H9 (cell line): ENCODE measurements at regions not wholly inside any gene's neighbourhood (a gene's known extent, or its start where the extent isn't known, plus 50 kb on each side); places are given as distances from the start of the nearest gene placed in this dataset.
"Not testable (repeated sequence)": the region's sequence is repeated elsewhere in the genome, so short reads cannot be mapped to it uniquely, and the experiment has no call there.

ENCODE experiments used
- DNase-seq: peaks from one replicate; pipeline ENCODE4 v3.0.0-alpha.2; 2017
- H2AFZ ChIP-seq: one replicate; pipeline ENCODE4 v1.6.1; 2013; ENCODE audit warnings: mild to moderate bottlenecking, low read length, control low read depth, moderate library complexity
- H2AK5ac ChIP-seq: 2 replicates; pipeline ENCODE4 v1.6.1; 2013; ENCODE audit warnings: low read length, control low read depth, mixed read lengths; ENCODE audit not compliant: insufficient read length
- H2BK120ac ChIP-seq: one replicate; pipeline ENCODE4 v1.6.1; 2013; ENCODE audit warnings: low read depth, mild to moderate bottlenecking, low read length, control low read depth, inconsistent platforms; ENCODE audit not compliant: poor library complexity, severe bottlenecking
- H2BK12ac ChIP-seq: 2 replicates; pipeline ENCODE4 v1.6.1; 2013; ENCODE audit warnings: low read length, control low read depth, mixed read lengths, low read depth; ENCODE audit not compliant: insufficient read length
- H2BK15ac ChIP-seq: 2 replicates; pipeline ENCODE4 v1.6.1; 2013; ENCODE audit warnings: low read depth, low read length, control low read depth
- H2BK20ac ChIP-seq: one replicate; pipeline ENCODE4 v1.6.1; 2013; ENCODE audit warnings: low read depth, mild to moderate bottlenecking, low read length, control low read depth, inconsistent platforms; ENCODE audit not compliant: poor library complexity, severe bottlenecking
- H2BK5ac ChIP-seq: 2 replicates; pipeline ENCODE4 v1.6.1; 2013; ENCODE audit warnings: low read length, control low read depth, mixed read lengths; ENCODE audit not compliant: insufficient read length
- H3K14ac ChIP-seq: 2 replicates; pipeline ENCODE4 v1.6.1; 2013; ENCODE audit warnings: low read length, control low read depth; ENCODE audit not compliant: insufficient read depth
- H3K18ac ChIP-seq: 2 replicates; pipeline ENCODE4 v1.6.1; 2013; ENCODE audit warnings: low read depth, mild to moderate bottlenecking, mixed read lengths, low read length, control low read depth; ENCODE audit not compliant: insufficient read length
- H3K23ac ChIP-seq: 2 replicates; pipeline ENCODE4 v1.6.1; 2013; ENCODE audit warnings: low read length, control low read depth, mixed read lengths, low read depth; ENCODE audit not compliant: insufficient read length
- H3K23me2 ChIP-seq: 2 replicates; pipeline ENCODE4 v1.6.1; 2013; ENCODE audit warnings: low read depth, mild to moderate bottlenecking, mixed read lengths, low read length, control low read depth; ENCODE audit not compliant: insufficient read length, poor library complexity, severe bottlenecking
- H3K27ac ChIP-seq: 2 replicates; pipeline ENCODE4 v1.5.1; 2013; ENCODE audit warnings: low read length, control low read depth, mixed read lengths, low read depth; ENCODE audit not compliant: insufficient read length
- H3K27me3 ChIP-seq: 2 replicates; pipeline ENCODE4 v1.6.1; 2013; ENCODE audit warnings: low read length, control low read depth, inconsistent platforms; ENCODE audit not compliant: insufficient read depth
- H3K4ac ChIP-seq: 2 replicates; pipeline ENCODE4 v1.6.1; 2013; ENCODE audit warnings: low read depth, mild to moderate bottlenecking, control low read depth, inconsistent platforms, low read length, moderate library complexity
- H3K4me1 ChIP-seq: 2 replicates; pipeline ENCODE4 v1.6.1; 2013; ENCODE audit warnings: low read length, control low read depth, inconsistent platforms; ENCODE audit not compliant: insufficient read depth
- H3K4me2 ChIP-seq: 2 replicates; pipeline ENCODE4 v1.6.1; 2013; ENCODE audit warnings: low read length, control low read depth, mixed read lengths; ENCODE audit not compliant: insufficient read length, insufficient read depth
- H3K56ac ChIP-seq: 2 replicates; pipeline ENCODE4 v1.6.1; 2013; ENCODE audit warnings: low read depth, mild to moderate bottlenecking, mixed read lengths, low read length, control low read depth; ENCODE audit not compliant: insufficient read length
- H3K79me1 ChIP-seq: 2 replicates; pipeline ENCODE4 v1.6.1; 2013; ENCODE audit warnings: low read depth, mild to moderate bottlenecking, moderate library complexity, low read length, control low read depth, inconsistent platforms; ENCODE audit not compliant: insufficient read depth, poor library complexity, severe bottlenecking
- H3K79me2 ChIP-seq: 2 replicates; pipeline ENCODE4 v1.6.1; 2013; ENCODE audit warnings: low read length, control low read depth, inconsistent platforms; ENCODE audit not compliant: insufficient read depth
- H3K9ac ChIP-seq: 2 replicates; pipeline ENCODE4 v1.6.1; 2013; ENCODE audit warnings: low read length, control low read depth, mixed read lengths; ENCODE audit not compliant: insufficient read length; ENCODE audit errors: extremely low read depth
- H3K9me3 ChIP-seq: one replicate; pipeline ENCODE4 v1.6.1; 2013; ENCODE audit warnings: low read depth, low read length, inconsistent platforms; ENCODE audit not compliant: control insufficient read depth
- H3T11ph ChIP-seq: one replicate; pipeline ENCODE4 v1.6.1; 2013; ENCODE audit warnings: mild to moderate bottlenecking, low read length, control low read depth, inconsistent platforms
- H4K20me1 ChIP-seq: one replicate; pipeline ENCODE4 v1.6.1; 2013; ENCODE audit not compliant: control insufficient read depth, insufficient read length, insufficient read depth
- H4K5ac ChIP-seq: 2 replicates; pipeline ENCODE4 v1.6.1; 2013; ENCODE audit warnings: low read depth, mild to moderate bottlenecking, mixed read lengths, low read length, control low read depth; ENCODE audit not compliant: insufficient read length
- H4K8ac ChIP-seq: replicated peaks from 2 replicates; pipeline ENCODE4 v1.6.1; 2013; ENCODE audit warnings: low read length, control low read depth, mixed read lengths, low read depth; ENCODE audit not compliant: insufficient read length
- H4K91ac ChIP-seq: 2 replicates; pipeline ENCODE4 v1.6.1; 2013; ENCODE audit warnings: low read depth, mild to moderate bottlenecking, moderate library complexity, mixed read lengths, low read length, control low read depth; ENCODE audit not compliant: insufficient read length
- H3K27ac Mint-ChIP-seq, 3 experiments: 2 replicates in 2 of 3; 3 replicates in 1 of 3; pipeline ENCODE4 v1.8.0; 2020 to 2021; ENCODE audit warnings: mixed read lengths in 3 of 3, mild to moderate bottlenecking in 1 of 3, moderate library complexity in 1 of 3
- H3K27me3 Mint-ChIP-seq: 2 replicates; pipeline ENCODE4 v1.8.0; 2021; ENCODE audit warnings: low read depth, mild to moderate bottlenecking, moderate library complexity, mixed read lengths
- H3K36me3 Mint-ChIP-seq, 3 experiments: 2 replicates in 2 of 3; 3 replicates in 1 of 3; pipeline ENCODE4 v1.8.0; 2020 to 2021; ENCODE audit warnings: low read depth in 3 of 3, mixed read lengths in 3 of 3; ENCODE audit not compliant: insufficient read depth in 1 of 3
- H3K4me1 Mint-ChIP-seq, 2 experiments: 2 replicates each; pipeline ENCODE4 v1.8.0; 2020; ENCODE audit warnings: mixed read lengths in 2 of 2
- H3K4me3 Mint-ChIP-seq, 2 experiments: 2 replicates in 1 of 2; 3 replicates in 1 of 2; pipeline ENCODE4 v1.8.0; 2020 to 2021; ENCODE audit warnings: mild to moderate bottlenecking in 2 of 2, mixed read lengths in 2 of 2, moderate library complexity in 1 of 2
- H3K9me3 Mint-ChIP-seq, 2 experiments: 2 replicates in 1 of 2; 3 replicates in 1 of 2; pipeline ENCODE4 v1.8.0; 2020; ENCODE audit warnings: mild to moderate bottlenecking in 2 of 2, mixed read lengths in 2 of 2, moderate library complexity in 1 of 2
- WGBS: extraction: QIAGEN DNeasy Blood & Tissue Kit; methylation state at CpG from one replicate; pipeline ENCODE4 v1.1.7; 2013; ENCODE audit warnings: missing lambda C conversion rate, low lambda C conversion rate, mixed read lengths; ENCODE audit not compliant: insufficient read length; ENCODE audit errors: extremely low coverage; 5-methylcytosine and 5-hydroxymethylcytosine counted together
- TF ChIP-seq, protein P1 (sequence below): fragments of 200-600 bp; sonication (generic); conservative IDR thresholded peaks from 3 replicates; pipeline ENCODE4 v1.8.0; 2021; ENCODE audit warnings: antibody characterized with exemption, mild to moderate bottlenecking

- Histone ChIP-seq H3K4ac (no peak overlapping the region), H3T11ph (no peak overlapping the region), H2BK120ac (no peak overlapping the region), H3K27me3 (no peaks in the 10 kb centered on the region), H3K79me2 (no peaks in the 10 kb centered on the region), H3K9ac (no peak overlapping the region), H3K4me2 (no peak overlapping the region), H3K14ac (no peak overlapping the region), H3K23ac (no peak overlapping the region), H4K91ac (no peak overlapping the region), H3K18ac (no peak overlapping the region), H3K56ac (no peak overlapping the region), H4K20me1 (no peaks in the 10 kb centered on the region), H2BK20ac (no peak overlapping the region), H3K4me1 (peaks cover 5% of the 10 kb centered on the region; the same call in 1 of the 2 replicates), H2BK15ac (no peak overlapping the region), H2AFZ (no peak overlapping the region), H3K79me1 (no peaks in the 10 kb centered on the region), H3K27ac (no peak overlapping the region), H4K5ac (no peak overlapping the region), H4K8ac (no peak overlapping the region), H2BK5ac (no peak overlapping the region), H2BK12ac (no peak overlapping the region), H3K23me2 (no peaks in the 10 kb centered on the region), H2AK5ac (no peak overlapping the region), H3K9me3 (no peaks in the 10 kb centered on the region)
- Mint-ChIP-seq H3K4me3 (no peak overlapping the region), H3K4me1 (peaks cover 30 to 32% of the 10 kb centered on the region in 2 experiments), H3K36me3 (peaks cover 0 to 17% (median 8%) of the 10 kb centered on the region in 3 experiments; a peak in 2 of 7 replicates), H3K27me3 (peaks cover 3% of the 10 kb centered on the region; the same call in 1 of the 2 replicates), H3K9me3 (peaks cover 4 to 13% of the 10 kb centered on the region in 2 experiments), H3K27ac (no peak overlapping the region)
- TF ChIP-seq, protein P1, sequence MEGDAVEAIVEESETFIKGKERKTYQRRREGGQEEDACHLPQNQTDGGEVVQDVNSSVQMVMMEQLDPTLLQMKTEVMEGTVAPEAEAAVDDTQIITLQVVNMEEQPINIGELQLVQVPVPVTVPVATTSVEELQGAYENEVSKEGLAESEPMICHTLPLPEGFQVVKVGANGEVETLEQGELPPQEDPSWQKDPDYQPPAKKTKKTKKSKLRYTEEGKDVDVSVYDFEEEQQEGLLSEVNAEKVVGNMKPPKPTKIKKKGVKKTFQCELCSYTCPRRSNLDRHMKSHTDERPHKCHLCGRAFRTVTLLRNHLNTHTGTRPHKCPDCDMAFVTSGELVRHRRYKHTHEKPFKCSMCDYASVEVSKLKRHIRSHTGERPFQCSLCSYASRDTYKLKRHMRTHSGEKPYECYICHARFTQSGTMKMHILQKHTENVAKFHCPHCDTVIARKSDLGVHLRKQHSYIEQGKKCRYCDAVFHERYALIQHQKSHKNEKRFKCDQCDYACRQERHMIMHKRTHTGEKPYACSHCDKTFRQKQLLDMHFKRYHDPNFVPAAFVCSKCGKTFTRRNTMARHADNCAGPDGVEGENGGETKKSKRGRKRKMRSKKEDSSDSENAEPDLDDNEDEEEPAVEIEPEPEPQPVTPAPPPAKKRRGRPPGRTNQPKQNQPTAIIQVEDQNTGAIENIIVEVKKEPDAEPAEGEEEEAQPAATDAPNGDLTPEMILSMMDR: no peak
- no peak for DNase-seq
- no CpG with 5 or more reads among the region's 5 CpGs for WGBS
Measured at GRCh38 chr3:4166540-4166939, 136.6 kb upstream of the SETMAR start.

DNA sequence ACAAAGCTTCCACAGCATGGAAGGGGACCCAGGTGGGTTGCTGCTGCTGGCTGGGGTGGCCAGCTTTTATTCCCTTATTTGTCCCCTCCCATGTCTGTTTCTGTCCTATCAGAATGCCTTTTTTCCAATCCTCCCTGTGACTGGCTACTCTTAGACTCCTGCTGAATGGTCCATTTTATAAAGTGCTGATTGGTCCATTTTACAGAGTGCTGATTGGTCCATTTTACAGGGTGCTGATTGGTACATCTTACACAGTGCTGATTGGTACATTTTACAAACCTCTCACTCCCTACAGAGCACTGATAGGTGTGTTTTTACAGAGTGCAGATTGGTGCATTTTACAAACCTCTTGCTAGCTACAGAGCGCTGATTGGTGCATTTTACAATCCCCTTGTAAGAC, 135.9 kb upstream of the SETMAR start:
- H3K27ac Mint-ChIP-seq, H3K4me3 Mint-ChIP-seq: not testable (repeated sequence)

More for the DNA sequence above, 135.9 kb upstream of the SETMAR start:
- not testable (repeated sequence) for H3K27ac ChIP-seq, H3K27me3 ChIP-seq, H2BK15ac ChIP-seq, H3T11ph ChIP-seq, H3K56ac ChIP-seq, H3K9me3 ChIP-seq, H3K23me2 ChIP-seq, H3K79me1 ChIP-seq, H3K14ac ChIP-seq, H2BK12ac ChIP-seq, H4K20me1 ChIP-seq, H2BK120ac ChIP-seq, H3K4ac ChIP-seq, H4K8ac ChIP-seq, H2AK5ac ChIP-seq, H4K91ac ChIP-seq, H3K4me1 ChIP-seq, H3K9ac ChIP-seq, H3K23ac ChIP-seq, H3K4me2 ChIP-seq, H2BK20ac ChIP-seq, H3K79me2 ChIP-seq, H2AFZ ChIP-seq, DNase-seq, H2BK5ac ChIP-seq, H3K27me3 Mint-ChIP-seq, H4K5ac ChIP-seq, H3K18ac ChIP-seq
- Mint-ChIP-seq H3K4me1 (peaks cover 27 to 29% of the 10 kb centered on the region in 2 experiments), H3K9me3 (peaks cover 4 to 13% of the 10 kb centered on the region in 2 experiments), H3K36me3 (peaks cover 0 to 17% (median 8%) of the 10 kb centered on the region in 3 experiments; a peak in 2 of 7 replicates)
- WGBS: no CpG with 5 or more reads among the region's 1 CpG
